ENCODE measurements at regions not wholly inside any gene's neighbourhood (a gene's known extent, or its start where the extent isn't known, plus 50 kb on each side); places are given as distances from the start of the nearest gene placed in this dataset.

DNA sequence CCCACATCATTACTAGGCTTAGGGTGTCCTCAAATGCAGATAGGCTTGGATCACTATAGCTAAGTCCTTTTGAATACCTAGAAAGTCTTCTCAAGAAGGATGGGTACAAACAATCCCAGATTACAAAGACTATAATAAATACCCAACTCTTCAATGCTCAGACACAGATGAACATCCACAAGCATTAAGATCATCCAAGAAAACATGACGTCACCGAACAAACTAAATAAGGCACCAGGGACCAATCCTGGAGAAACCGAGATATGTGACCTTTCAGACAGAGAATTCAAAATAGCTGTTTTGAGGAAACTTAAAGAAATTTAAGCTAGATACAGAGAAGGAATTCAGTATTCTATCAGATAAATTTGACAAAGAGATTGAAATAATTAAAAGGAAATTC, 108.0 kb upstream of the PLPP4 start (continued):
- TF ChIP-seq PRDM15 (CRISPR knock-in tag; IDR thresholded peaks at IDR 0.05) = no peak

DNA sequence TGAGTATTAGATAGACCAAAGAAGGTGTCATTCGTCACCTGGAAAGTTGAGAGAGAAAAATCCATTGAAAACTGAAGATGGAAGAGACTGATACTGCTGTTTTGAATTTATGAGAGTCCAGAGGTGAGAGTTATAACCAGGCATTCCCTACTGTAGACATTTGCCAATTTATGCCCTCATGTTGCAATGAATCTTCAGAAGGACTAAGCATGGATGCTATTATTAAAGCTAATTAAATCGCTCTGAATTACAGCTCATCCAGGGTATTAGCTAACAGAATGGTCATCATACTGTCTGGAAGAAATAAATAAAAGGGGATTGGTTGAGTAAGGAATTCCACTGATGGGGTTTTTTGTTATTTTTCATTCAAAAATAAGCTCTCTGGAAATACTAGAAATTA, 101.6 kb upstream of the PLPP4 start:
- Mint-ChIP-seq H3K36me3 (no peaks in the 10 kb centered on the region), H3K27ac (no peak overlapping the region), H3K27me3 (ENCODE audit: low read depth) (no peaks in the 10 kb centered on the region), H3K4me3 (no peak overlapping the region), H3K4me1 (peaks cover 4% of the 10 kb centered on the region; the same call in 1 of the 2 replicates), H3K9me3 (peaks cover 27% of the 10 kb centered on the region)
- ATAC-seq = no peak
- DNase-seq (ENCODE audit: low spot score) = no peak
- ChIA-PET CTCF (interaction anchor here (1.2 kb wide), 1 partner anchor 134 kb away, joined by 3 read pairs; no protein-coding TSS in a partner anchor), POLR2A (no interaction called here)
- TF ChIP-seq JUN (CRISPR knock-in tag; IDR thresholded peaks at IDR 0.05) (no peak), GTF2I (CRISPR knock-in tag; conservative IDR thresholded peaks at IDR 0.05) (no peak), NR3C1 (CRISPR knock-in tag; conservative IDR thresholded peaks at IDR 0.05; ENCODE audit: low read depth) (no peak), NR1H2 (CRISPR knock-in tag; IDR thresholded peaks at IDR 0.05) (no peak), KAT7 (CRISPR knock-in tag; IDR thresholded peaks at IDR 0.05; ENCODE audit: borderline replicate concordance) (no peak), FOXK1 (CRISPR knock-in tag; IDR thresholded peaks at IDR 0.05) (no peak), GABPB1 (CRISPR knock-in tag; IDR thresholded peaks at IDR 0.05) (no peak), RORB (CRISPR knock-in tag; IDR thresholded peaks at IDR 0.05) (no peak), TEAD1 (CRISPR knock-in tag; IDR thresholded peaks at IDR 0.05) (no peak), PRRX2 (CRISPR knock-in tag; IDR thresholded peaks at IDR 0.05) (no peak), ZMAT4 (CRISPR knock-in tag; IDR thresholded peaks at IDR 0.05) (no peak), ZNF423 (CRISPR knock-in tag; IDR thresholded peaks at IDR 0.05) (no peak), SMAD4 (CRISPR knock-in tag; IDR thresholded peaks at IDR 0.05) (no peak), JAZF1 (CRISPR knock-in tag; IDR thresholded peaks at IDR 0.05) (no peak), NFATC4 (CRISPR knock-in tag; IDR thresholded peaks at IDR 0.05) (no peak)
- TF ChIP-seq, protein P1, sequence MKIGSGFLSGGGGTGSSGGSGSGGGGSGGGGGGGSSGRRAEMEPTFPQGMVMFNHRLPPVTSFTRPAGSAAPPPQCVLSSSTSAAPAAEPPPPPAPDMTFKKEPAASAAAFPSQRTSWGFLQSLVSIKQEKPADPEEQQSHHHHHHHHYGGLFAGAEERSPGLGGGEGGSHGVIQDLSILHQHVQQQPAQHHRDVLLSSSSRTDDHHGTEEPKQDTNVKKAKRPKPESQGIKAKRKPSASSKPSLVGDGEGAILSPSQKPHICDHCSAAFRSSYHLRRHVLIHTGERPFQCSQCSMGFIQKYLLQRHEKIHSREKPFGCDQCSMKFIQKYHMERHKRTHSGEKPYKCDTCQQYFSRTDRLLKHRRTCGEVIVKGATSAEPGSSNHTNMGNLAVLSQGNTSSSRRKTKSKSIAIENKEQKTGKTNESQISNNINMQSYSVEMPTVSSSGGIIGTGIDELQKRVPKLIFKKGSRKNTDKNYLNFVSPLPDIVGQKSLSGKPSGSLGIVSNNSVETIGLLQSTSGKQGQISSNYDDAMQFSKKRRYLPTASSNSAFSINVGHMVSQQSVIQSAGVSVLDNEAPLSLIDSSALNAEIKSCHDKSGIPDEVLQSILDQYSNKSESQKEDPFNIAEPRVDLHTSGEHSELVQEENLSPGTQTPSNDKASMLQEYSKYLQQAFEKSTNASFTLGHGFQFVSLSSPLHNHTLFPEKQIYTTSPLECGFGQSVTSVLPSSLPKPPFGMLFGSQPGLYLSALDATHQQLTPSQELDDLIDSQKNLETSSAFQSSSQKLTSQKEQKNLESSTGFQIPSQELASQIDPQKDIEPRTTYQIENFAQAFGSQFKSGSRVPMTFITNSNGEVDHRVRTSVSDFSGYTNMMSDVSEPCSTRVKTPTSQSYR (CRISPR knock-in tag; IDR thresholded peaks at IDR 0.05) = no peak
- TF ChIP-seq, protein P2, sequence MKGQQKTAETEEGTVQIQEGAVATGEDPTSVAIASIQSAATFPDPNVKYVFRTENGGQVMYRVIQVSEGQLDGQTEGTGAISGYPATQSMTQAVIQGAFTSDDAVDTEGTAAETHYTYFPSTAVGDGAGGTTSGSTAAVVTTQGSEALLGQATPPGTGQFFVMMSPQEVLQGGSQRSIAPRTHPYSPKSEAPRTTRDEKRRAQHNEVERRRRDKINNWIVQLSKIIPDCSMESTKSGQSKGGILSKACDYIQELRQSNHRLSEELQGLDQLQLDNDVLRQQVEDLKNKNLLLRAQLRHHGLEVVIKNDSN (CRISPR knock-in tag; IDR thresholded peaks at IDR 0.05) = no peak
- TF ChIP-seq, protein P3, sequence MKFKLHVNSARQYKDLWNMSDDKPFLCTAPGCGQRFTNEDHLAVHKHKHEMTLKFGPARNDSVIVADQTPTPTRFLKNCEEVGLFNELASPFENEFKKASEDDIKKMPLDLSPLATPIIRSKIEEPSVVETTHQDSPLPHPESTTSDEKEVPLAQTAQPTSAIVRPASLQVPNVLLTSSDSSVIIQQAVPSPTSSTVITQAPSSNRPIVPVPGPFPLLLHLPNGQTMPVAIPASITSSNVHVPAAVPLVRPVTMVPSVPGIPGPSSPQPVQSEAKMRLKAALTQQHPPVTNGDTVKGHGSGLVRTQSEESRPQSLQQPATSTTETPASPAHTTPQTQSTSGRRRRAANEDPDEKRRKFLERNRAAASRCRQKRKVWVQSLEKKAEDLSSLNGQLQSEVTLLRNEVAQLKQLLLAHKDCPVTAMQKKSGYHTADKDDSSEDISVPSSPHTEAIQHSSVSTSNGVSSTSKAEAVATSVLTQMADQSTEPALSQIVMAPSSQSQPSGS (CRISPR knock-in tag; IDR thresholded peaks at IDR 0.05; ENCODE audit: borderline replicate concordance, low read depth) = no peak
